NB4 (cell line): ENCODE measurements at regions not wholly inside any gene's neighbourhood (a gene's known extent, or its start where the extent isn't known, plus 50 kb on each side); places are given as distances from the start of the nearest gene placed in this dataset.

Experiments
- POLR2A ChIP-seq: IDR thresholded peaks from 2 replicates; pipeline ENCODE4 v1.6.1; 2011; ENCODE audit warnings: mild to moderate bottlenecking; ENCODE audit not compliant: insufficient read length; ENCODE audit errors: extremely low read depth
- TF ChIP-seq, protein P1 (sequence below): IDR thresholded peaks from one replicate; pipeline ENCODE4 v1.5.1; 2012; ENCODE audit warnings: low read depth, low read length
- TF ChIP-seq, protein P2 (sequence below): IDR thresholded peaks from 2 replicates; pipeline ENCODE4 v1.6.1; 2011; ENCODE audit warnings: low read depth, low read length

DNA sequence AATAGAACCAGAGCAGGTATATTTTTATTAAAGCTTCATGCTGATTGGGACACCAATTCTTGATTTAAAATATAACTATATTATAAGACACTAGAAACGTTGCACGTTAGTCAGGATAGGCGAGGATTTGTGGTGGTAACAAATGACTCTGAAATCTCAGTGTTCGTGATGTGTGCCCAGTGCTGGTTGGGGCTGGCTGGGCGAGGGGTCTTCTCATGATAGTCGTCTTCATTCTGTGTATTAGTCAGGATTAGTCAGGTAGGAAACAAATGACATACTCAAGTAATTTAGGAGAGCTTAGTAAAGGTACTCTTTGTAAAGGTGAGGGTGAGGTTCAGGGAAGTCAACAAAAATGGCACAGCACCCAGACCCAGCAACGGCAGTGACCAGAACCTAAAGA lies 73.9 kb upstream of the HIF1A start:
- TF ChIP-seq, protein P1, sequence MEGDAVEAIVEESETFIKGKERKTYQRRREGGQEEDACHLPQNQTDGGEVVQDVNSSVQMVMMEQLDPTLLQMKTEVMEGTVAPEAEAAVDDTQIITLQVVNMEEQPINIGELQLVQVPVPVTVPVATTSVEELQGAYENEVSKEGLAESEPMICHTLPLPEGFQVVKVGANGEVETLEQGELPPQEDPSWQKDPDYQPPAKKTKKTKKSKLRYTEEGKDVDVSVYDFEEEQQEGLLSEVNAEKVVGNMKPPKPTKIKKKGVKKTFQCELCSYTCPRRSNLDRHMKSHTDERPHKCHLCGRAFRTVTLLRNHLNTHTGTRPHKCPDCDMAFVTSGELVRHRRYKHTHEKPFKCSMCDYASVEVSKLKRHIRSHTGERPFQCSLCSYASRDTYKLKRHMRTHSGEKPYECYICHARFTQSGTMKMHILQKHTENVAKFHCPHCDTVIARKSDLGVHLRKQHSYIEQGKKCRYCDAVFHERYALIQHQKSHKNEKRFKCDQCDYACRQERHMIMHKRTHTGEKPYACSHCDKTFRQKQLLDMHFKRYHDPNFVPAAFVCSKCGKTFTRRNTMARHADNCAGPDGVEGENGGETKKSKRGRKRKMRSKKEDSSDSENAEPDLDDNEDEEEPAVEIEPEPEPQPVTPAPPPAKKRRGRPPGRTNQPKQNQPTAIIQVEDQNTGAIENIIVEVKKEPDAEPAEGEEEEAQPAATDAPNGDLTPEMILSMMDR = no peak
- TF ChIP-seq POLR2A = no peak
- TF ChIP-seq, protein P2, sequence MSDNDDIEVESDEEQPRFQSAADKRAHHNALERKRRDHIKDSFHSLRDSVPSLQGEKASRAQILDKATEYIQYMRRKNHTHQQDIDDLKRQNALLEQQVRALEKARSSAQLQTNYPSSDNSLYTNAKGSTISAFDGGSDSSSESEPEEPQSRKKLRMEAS = no peak
